SK-N-SH (cell line): ENCODE measurements at regions not wholly inside any gene's neighbourhood (a gene's known extent, or its start where the extent isn't known, plus 50 kb on each side); places are given as distances from the start of the nearest gene placed in this dataset.

Experiments used
- CTCF ChIA-PET: fragments of 300-600, 350-600 bp; formaldehyde crosslinking; extraction: SDS; loops from one replicate; lab custom pipeline; 2021; lab: Yijun Ruan, JAX
- POLR2A ChIA-PET: fragments of 350-600 bp; sonication (Branson Sonifier 250); formaldehyde crosslinking; extraction: SDS; loops from one replicate; lab custom pipeline; 2020; ENCODE audit warnings: antibody characterized with exemption, inconsistent platforms; lab: Yijun Ruan, JAX
- DNase-seq: peaks from one replicate; pipeline ENCODE4 v3.0.0; 2012
- H2AFZ ChIP-seq: fragments of 200-600 bp; sonication (generic); 2 replicates; pipeline ENCODE4 v1.8.1; 2016; ENCODE audit warnings: antibody characterized with exemption, mild to moderate bottlenecking, low read depth
- H3F3A ChIP-seq: fragments of 200-600 bp; sonication (generic); replicated peaks from 2 replicates; pipeline ENCODE3; 2016; ENCODE audit warnings: antibody characterized with exemption, mild to moderate bottlenecking; ENCODE audit not compliant: insufficient read depth
- H3K27ac ChIP-seq, 2 experiments: fragments of 200-500 bp in 1 of 2; fragments of 200-600 bp in 1 of 2; sonication (Bioruptor generic) in 1 of 2; sonication (generic), shearing (Covaris generic) in 1 of 2; 2 replicates each; pipeline versions ENCODE4 v1.5.1 to v1.6.1; 2014 to 2016; ENCODE audit warnings: low read depth in 2 of 2, inconsistent platforms in 1 of 2, low read length in 1 of 2, mild to moderate bottlenecking in 1 of 2, mixed read lengths in 1 of 2
- H3K27me3 ChIP-seq: fragments of 200-600 bp; sonication (generic), shearing (Covaris generic); 2 replicates; pipeline ENCODE4 v1.6.1; 2016; ENCODE audit warnings: mixed run types; ENCODE audit not compliant: insufficient read depth
- H3K36me3 ChIP-seq, 2 experiments: fragments of 200-500 bp in 1 of 2; fragments of 200-600 bp in 1 of 2; sonication (Bioruptor generic) in 1 of 2; sonication (generic) in 1 of 2; replicated peaks in 1 of 2; 2 replicates each; pipeline versions ENCODE3 to v1.5.1; 2014 to 2016; ENCODE audit warnings: low read length in 1 of 2, mild to moderate bottlenecking in 1 of 2; ENCODE audit not compliant: insufficient read depth in 2 of 2, control insufficient read depth in 1 of 2
- H3K4me1 ChIP-seq, 2 experiments: fragments of 200-500 bp in 1 of 2; fragments of 200-600 bp in 1 of 2; sonication (Bioruptor generic) in 1 of 2; sonication (generic), shearing (Covaris generic) in 1 of 2; 2 replicates each; pipeline versions ENCODE4 v1.5.1 to v1.6.1; 2014 to 2016; ENCODE audit warnings: low read depth in 1 of 2, low read length in 1 of 2, mixed run types in 1 of 2; ENCODE audit not compliant: insufficient read depth in 2 of 2, control insufficient read depth in 1 of 2
- H3K4me2 ChIP-seq: fragments of 200-600 bp; sonication (generic), shearing (Covaris generic); 2 replicates; pipeline ENCODE4 v1.6.1; 2017; ENCODE audit warnings: mixed run types
- H3K4me3 ChIP-seq, 2 experiments: fragments of 200-500 bp in 1 of 2; fragments of 200-600 bp in 1 of 2; sonication (Bioruptor generic) in 1 of 2; sonication (generic), shearing (Covaris generic) in 1 of 2; 2 replicates each; pipeline versions ENCODE4 v1.5.1 to v1.8.1; 2014 to 2016; ENCODE audit warnings: low read depth in 2 of 2, inconsistent platforms in 1 of 2, low read length in 1 of 2, mild to moderate bottlenecking in 1 of 2, mixed read lengths in 1 of 2, moderate library complexity in 1 of 2
- H3K79me2 ChIP-seq: fragments of 200-600 bp; sonication (generic); 2 replicates; pipeline ENCODE4 v1.8.1; 2017; ENCODE audit warnings: mild to moderate bottlenecking; ENCODE audit not compliant: insufficient read depth
- H3K9ac ChIP-seq: fragments of 200-600 bp; sonication (generic); 2 replicates; pipeline ENCODE4 v1.6.1; 2017; ENCODE audit warnings: mixed run types
- H3K9me2 ChIP-seq: fragments of 200-600 bp; sonication (generic); 2 replicates; pipeline ENCODE4 v1.6.1; 2017; ENCODE audit warnings: mixed run types
- H3K9me3 ChIP-seq: fragments of 200-600 bp; sonication (generic); 2 replicates; pipeline ENCODE4 v1.6.1; 2017; ENCODE audit warnings: mixed run types, mild to moderate bottlenecking, moderate library complexity
- H4K20me1 ChIP-seq: fragments of 200-600 bp; sonication (generic); 2 replicates; pipeline ENCODE4 v1.6.1; 2017; ENCODE audit warnings: mild to moderate bottlenecking, mixed run types; ENCODE audit not compliant: insufficient read depth
- CTCF ChIP-seq: fragments of 200-600 bp; sonication (generic); IDR thresholded peaks from 2 replicates; pipeline ENCODE4 v1.6.1; 2017; ENCODE audit warnings: antibody characterized with exemption, mild to moderate bottlenecking, moderate library complexity
- ELF1 ChIP-seq: IDR thresholded peaks from 2 replicates; pipeline ENCODE4 v1.4.0; 2012
- EP300 ChIP-seq, 2 experiments: IDR thresholded peaks; 2 replicates each; pipeline versions ENCODE4 v1.4.0 to v1.6.1; 2012; ENCODE audit warnings: borderline replicate concordance in 1 of 2, low read depth in 1 of 2, low read length in 1 of 2
- FOSL2 ChIP-seq: IDR thresholded peaks from 2 replicates; pipeline ENCODE4 v1.4.0; 2012; ENCODE audit warnings: low read depth, mild to moderate bottlenecking, moderate library complexity, borderline replicate concordance
- FOXM1 ChIP-seq: IDR thresholded peaks from 2 replicates; pipeline ENCODE4 v1.4.0; 2012; ENCODE audit warnings: low read depth, mild to moderate bottlenecking
- GATA2 ChIP-seq: sonication (generic); formaldehyde crosslinking; IDR thresholded peaks from 2 replicates; pipeline ENCODE4 v1.5.0; 2020; ENCODE audit warnings: mild to moderate bottlenecking, missing genetic modification reagents
- JUND ChIP-seq: IDR thresholded peaks from 2 replicates; pipeline ENCODE4 v1.4.0; 2012
- MEF2A ChIP-seq: IDR thresholded peaks from 2 replicates; pipeline ENCODE4 v1.4.0; 2012; ENCODE audit warnings: low read depth, borderline replicate concordance
- MXI1 ChIP-seq: IDR thresholded peaks from 2 replicates; pipeline ENCODE4 v1.6.1; 2012; ENCODE audit warnings: mild to moderate bottlenecking, low read depth, low read length, improper control_type of control experiment
- NFIC ChIP-seq: IDR thresholded peaks from 2 replicates; pipeline ENCODE4 v1.4.0; 2012; ENCODE audit warnings: borderline replicate concordance
- NRF1 ChIP-seq: IDR thresholded peaks from 2 replicates; pipeline ENCODE4 v1.6.1; 2012; ENCODE audit warnings: low read depth, mild to moderate bottlenecking, low read length
- POLR2AphosphoS5 ChIP-seq: IDR thresholded peaks from 2 replicates; pipeline ENCODE4 v1.6.1; 2012; ENCODE audit warnings: low read depth, low read length
- RFX5 ChIP-seq: IDR thresholded peaks from 2 replicates; pipeline ENCODE4 v1.6.1; 2012; ENCODE audit warnings: mild to moderate bottlenecking, improper control_type of control experiment, low read length
- SMC3 ChIP-seq: IDR thresholded peaks from 2 replicates; pipeline ENCODE4 v1.6.1; 2012; ENCODE audit warnings: low read depth, low read length, improper control_type of control experiment
- TAF1 ChIP-seq: IDR thresholded peaks from 2 replicates; pipeline ENCODE4 v1.6.1; 2012; ENCODE audit warnings: low read depth, mild to moderate bottlenecking, low read length, moderate library complexity, borderline replicate concordance
- TEAD4 ChIP-seq: IDR thresholded peaks from 2 replicates; pipeline ENCODE4 v1.4.0; 2012; ENCODE audit warnings: mild to moderate bottlenecking, borderline replicate concordance; ENCODE audit not compliant: insufficient read depth
- USF2 ChIP-seq: fragments of 150-350 bp; IDR thresholded peaks from 2 replicates; pipeline ENCODE4 v1.6.1; 2017; ENCODE audit warnings: antibody characterized with exemption, low read length, low read depth, borderline replicate concordance
- YY1 ChIP-seq: IDR thresholded peaks from 2 replicates; pipeline ENCODE4 v1.4.0; 2012; ENCODE audit warnings: low read depth, mild to moderate bottlenecking
- WGBS: methylation state at CpG from one replicate; pipeline ENCODE4 v1.1.6; 2017; ENCODE audit warnings: low lambda C conversion rate; 5-methylcytosine and 5-hydroxymethylcytosine counted together
- TF ChIP-seq, protein P1 (sequence below): IDR thresholded peaks from 2 replicates; pipeline ENCODE4 v1.4.0; 2012; ENCODE audit warnings: low read depth, borderline replicate concordance
- TF ChIP-seq, protein P2 (sequence below): fragments of 150-350 bp; IDR thresholded peaks from 2 replicates; pipeline ENCODE4 v1.6.1; 2016; ENCODE audit warnings: mild to moderate bottlenecking, low read depth, low read length

GRCh38 chr2:53275743-53276142 is 491.9 kb upstream of the CHAC2 start:
- H3K36me3 ChIP-seq = no peaks in the 10 kb centered on the region
- H3K9me3 ChIP-seq = no peaks in the 10 kb centered on the region
- H2AFZ ChIP-seq = no peak overlapping the region
- no peaks in the 10 kb centered on the region for H3F3A ChIP-seq
- H3K79me2 ChIP-seq = no peaks in the 10 kb centered on the region
- DNase-seq = no peak
- no peaks in the 10 kb centered on the region for H4K20me1 ChIP-seq
- no peak for TF ChIP-seq RFX5
- no peak for TF ChIP-seq NFIC
- no peak for TF ChIP-seq POLR2AphosphoS5
- TF ChIP-seq TEAD4 = no peak
- TF ChIP-seq USF2 = no peak
- TF ChIP-seq MEF2A = no peak
- TF ChIP-seq ELF1 = no peak
- no peak for TF ChIP-seq GATA2 (CRISPR knock-in tag)
- TF ChIP-seq FOXM1 = no peak
- TF ChIP-seq CTCF = no peak
- no peak for TF ChIP-seq NRF1
- TF ChIP-seq JUND = no peak
- no peak for TF ChIP-seq MXI1
- TF ChIP-seq FOSL2 = no peak
- TF ChIP-seq, protein P1, sequence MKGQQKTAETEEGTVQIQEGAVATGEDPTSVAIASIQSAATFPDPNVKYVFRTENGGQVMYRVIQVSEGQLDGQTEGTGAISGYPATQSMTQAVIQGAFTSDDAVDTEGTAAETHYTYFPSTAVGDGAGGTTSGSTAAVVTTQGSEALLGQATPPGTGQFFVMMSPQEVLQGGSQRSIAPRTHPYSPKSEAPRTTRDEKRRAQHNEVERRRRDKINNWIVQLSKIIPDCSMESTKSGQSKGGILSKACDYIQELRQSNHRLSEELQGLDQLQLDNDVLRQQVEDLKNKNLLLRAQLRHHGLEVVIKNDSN = no peak
- no peak for TF ChIP-seq EP300 (IDR thresholded peaks at IDR 0.05; ENCODE audit: borderline replicate concordance in 1 of 2, low read depth in 1 of 2, low read length in 1 of 2)
- no peak for TF ChIP-seq YY1
- no peak for TF ChIP-seq TAF1
- POLR2A ChIA-PET = no interaction called here
- CTCF ChIA-PET = no interaction called here
- H3K9me2 ChIP-seq = no peaks in the 10 kb centered on the region
- no peak overlapping the region for H3K4me3 ChIP-seq
- H3K27ac ChIP-seq = no peak overlapping the region
- 2% methylated on average over 1 of the region's 1 CpG for WGBS
- no peak overlapping the region for H3K9ac ChIP-seq
- H3K27me3 ChIP-seq = no peaks in the 10 kb centered on the region
- no peak overlapping the region for H3K4me2 ChIP-seq
- H3K4me1 ChIP-seq = no peaks in the 10 kb centered on the region

DNA sequence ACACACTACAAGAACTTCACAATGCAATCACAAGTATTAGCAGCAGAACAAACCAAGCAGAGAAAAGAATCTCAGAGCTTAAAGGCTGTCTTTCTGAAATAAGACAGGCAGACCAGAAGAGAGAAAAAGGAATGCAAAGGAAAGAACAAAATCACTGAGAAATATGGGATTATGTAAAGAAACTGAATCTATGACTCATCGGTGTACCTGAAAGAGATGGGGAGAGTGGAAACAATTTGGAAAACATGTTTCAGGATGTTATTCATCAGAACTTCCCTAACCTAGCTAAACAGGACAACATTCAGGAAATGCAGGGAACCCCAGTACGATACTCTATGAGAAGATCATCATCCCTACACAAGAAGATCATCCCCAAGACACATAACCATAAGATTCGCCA is 499.0 kb upstream of the CHAC2 start:
- Histone ChIP-seq H4K20me1 (no peaks in the 10 kb centered on the region), H3F3A (no peaks in the 10 kb centered on the region), H3K4me1 (no peaks in the 10 kb centered on the region), H3K9ac (no peak overlapping the region), H3K4me3 (no peak overlapping the region), H2AFZ (no peak overlapping the region), H3K9me2 (no peaks in the 10 kb centered on the region), H3K9me3 (no peaks in the 10 kb centered on the region), H3K4me2 (no peak overlapping the region), H3K27ac (no peak overlapping the region), H3K79me2 (no peaks in the 10 kb centered on the region), H3K36me3 (no peaks in the 10 kb centered on the region), H3K27me3 (no peaks in the 10 kb centered on the region)
- DNase-seq = no peak
- CTCF ChIA-PET = no interaction called here
- WGBS = 20% methylated on average over 3 of the region's 3 CpGs
- POLR2A ChIA-PET = no interaction called here
- TF ChIP-seq, protein P2, sequence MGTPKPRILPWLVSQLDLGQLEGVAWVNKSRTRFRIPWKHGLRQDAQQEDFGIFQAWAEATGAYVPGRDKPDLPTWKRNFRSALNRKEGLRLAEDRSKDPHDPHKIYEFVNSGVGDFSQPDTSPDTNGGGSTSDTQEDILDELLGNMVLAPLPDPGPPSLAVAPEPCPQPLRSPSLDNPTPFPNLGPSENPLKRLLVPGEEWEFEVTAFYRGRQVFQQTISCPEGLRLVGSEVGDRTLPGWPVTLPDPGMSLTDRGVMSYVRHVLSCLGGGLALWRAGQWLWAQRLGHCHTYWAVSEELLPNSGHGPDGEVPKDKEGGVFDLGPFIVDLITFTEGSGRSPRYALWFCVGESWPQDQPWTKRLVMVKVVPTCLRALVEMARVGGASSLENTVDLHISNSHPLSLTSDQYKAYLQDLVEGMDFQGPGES = no peak
- TF ChIP-seq CTCF = no peak
- TF ChIP-seq RFX5 = no peak
- TF ChIP-seq SMC3 = no peak
- no peak for TF ChIP-seq FOXM1
- TF ChIP-seq FOSL2 = no peak
